KMS-11 (cell line): ENCODE measurements at regions not wholly inside any gene's neighbourhood (a gene's known extent, or its start where the extent isn't known, plus 50 kb on each side); places are given as distances from the start of the nearest gene placed in this dataset.
A peak's percentile ranks its signal among the peaks of the same experiment; 100 is the strongest.

ENCODE experiments used
- H2AFZ ChIP-seq: fragments of 200-600 bp; sonication (generic); 2 replicates; pipeline ENCODE4 v1.6.1; 2016; ENCODE audit warnings: antibody characterized with exemption, mixed run types, low read depth
- H3K27ac ChIP-seq: fragments of 200-600 bp; sonication (generic); 2 replicates; pipeline ENCODE4 v1.6.1; 2016; ENCODE audit warnings: mild to moderate bottlenecking, mixed run types
- H3K27me3 ChIP-seq: fragments of 200-600 bp; sonication (generic); 2 replicates; pipeline ENCODE4 v1.6.1; 2017; ENCODE audit warnings: mild to moderate bottlenecking, low read depth, mixed run types, moderate library complexity; ENCODE audit not compliant: insufficient read depth
- H3K36me3 ChIP-seq: fragments of 200-600 bp; sonication (generic); 2 replicates; pipeline ENCODE4 v1.6.1; 2017; ENCODE audit warnings: mild to moderate bottlenecking, mixed run types; ENCODE audit not compliant: insufficient read depth
- H3K4me1 ChIP-seq: fragments of 200-600 bp; sonication (generic); 2 replicates; pipeline ENCODE4 v1.6.1; 2016; ENCODE audit warnings: mild to moderate bottlenecking, low read depth, mixed run types; ENCODE audit not compliant: poor library complexity, severe bottlenecking
- H3K4me2 ChIP-seq: fragments of 200-600 bp; sonication (generic); 2 replicates; pipeline ENCODE4 v1.7.0; 2016; ENCODE audit warnings: mild to moderate bottlenecking, mixed run types
- H3K4me3 ChIP-seq: fragments of 200-600 bp; sonication (generic); IDR thresholded peaks from 2 replicates; pipeline ENCODE4 v1.6.1; 2017; ENCODE audit warnings: low read depth, low read length, mixed read lengths; ENCODE audit not compliant: insufficient read depth
- H3K79me2 ChIP-seq: fragments of 200-600 bp; sonication (generic); 2 replicates; pipeline ENCODE4 v1.6.1; 2016; ENCODE audit warnings: low read depth, mixed run types; ENCODE audit not compliant: insufficient read depth
- H3K9ac ChIP-seq: fragments of 200-600 bp; sonication (generic); 2 replicates; pipeline ENCODE4 v1.6.1; 2016; ENCODE audit warnings: mild to moderate bottlenecking, mixed run types
- H4K20me1 ChIP-seq: fragments of 200-600 bp; sonication (generic); 2 replicates; pipeline ENCODE4 v1.6.1; 2016; ENCODE audit warnings: mild to moderate bottlenecking, mixed run types; ENCODE audit not compliant: insufficient read depth
- TF ChIP-seq, protein P1 (sequence below): fragments of 200-600 bp; sonication (generic); conservative IDR thresholded peaks from 2 replicates; pipeline ENCODE4 v1.6.1; 2017; ENCODE audit warnings: low read depth, mild to moderate bottlenecking, antibody characterized with exemption, low read length, moderate library complexity, mixed read lengths

GRCh38 chr3:178440043-178440442 is 96.2 kb upstream of the KCNMB2 start:
- Histone ChIP-seq H3K27ac (no peak overlapping the region), H3K9ac (no peak overlapping the region), H3K27me3 (no peaks in the 10 kb centered on the region), H3K79me2 (no peaks in the 10 kb centered on the region), H3K36me3 (no peaks in the 10 kb centered on the region), H3K4me1 (peaks cover 47% of the 10 kb centered on the region), H3K4me2 (no peak overlapping the region), H2AFZ (no peak overlapping the region), H3K4me3 (no peak overlapping the region), H4K20me1 (no peaks in the 10 kb centered on the region)
- TF ChIP-seq, protein P1, sequence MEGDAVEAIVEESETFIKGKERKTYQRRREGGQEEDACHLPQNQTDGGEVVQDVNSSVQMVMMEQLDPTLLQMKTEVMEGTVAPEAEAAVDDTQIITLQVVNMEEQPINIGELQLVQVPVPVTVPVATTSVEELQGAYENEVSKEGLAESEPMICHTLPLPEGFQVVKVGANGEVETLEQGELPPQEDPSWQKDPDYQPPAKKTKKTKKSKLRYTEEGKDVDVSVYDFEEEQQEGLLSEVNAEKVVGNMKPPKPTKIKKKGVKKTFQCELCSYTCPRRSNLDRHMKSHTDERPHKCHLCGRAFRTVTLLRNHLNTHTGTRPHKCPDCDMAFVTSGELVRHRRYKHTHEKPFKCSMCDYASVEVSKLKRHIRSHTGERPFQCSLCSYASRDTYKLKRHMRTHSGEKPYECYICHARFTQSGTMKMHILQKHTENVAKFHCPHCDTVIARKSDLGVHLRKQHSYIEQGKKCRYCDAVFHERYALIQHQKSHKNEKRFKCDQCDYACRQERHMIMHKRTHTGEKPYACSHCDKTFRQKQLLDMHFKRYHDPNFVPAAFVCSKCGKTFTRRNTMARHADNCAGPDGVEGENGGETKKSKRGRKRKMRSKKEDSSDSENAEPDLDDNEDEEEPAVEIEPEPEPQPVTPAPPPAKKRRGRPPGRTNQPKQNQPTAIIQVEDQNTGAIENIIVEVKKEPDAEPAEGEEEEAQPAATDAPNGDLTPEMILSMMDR: no peak

DNA sequence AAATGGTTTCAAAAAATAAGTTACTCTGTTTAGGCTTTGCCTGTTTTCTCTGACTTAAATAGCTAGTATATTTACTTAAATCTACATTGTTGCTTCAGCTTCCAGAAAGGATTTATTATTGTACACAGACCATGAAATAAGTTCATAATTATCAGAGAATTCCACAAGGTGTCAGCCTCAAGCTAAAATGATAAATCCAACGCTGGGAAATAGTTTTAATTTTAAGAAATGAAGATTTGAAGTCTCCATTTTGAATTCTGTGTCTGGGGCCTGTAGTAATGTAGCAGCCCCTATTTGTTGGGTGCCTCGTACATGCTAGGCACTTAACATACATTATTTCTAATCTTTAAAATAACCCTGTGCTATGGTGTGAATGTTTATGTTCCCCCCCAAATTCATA is 92.6 kb upstream of the KCNMB2 start:
- H4K20me1 ChIP-seq: no peaks in the 10 kb centered on the region
- no peak overlapping the region for H3K9ac ChIP-seq
- TF ChIP-seq, protein P1: no peak
- H3K4me3 ChIP-seq: no peak overlapping the region
- H3K27me3 ChIP-seq: no peaks in the 10 kb centered on the region
- no peak overlapping the region for H3K27ac ChIP-seq
- H3K4me1 ChIP-seq: peaks cover 17% of the 10 kb centered on the region
- H3K4me2 ChIP-seq: no peak overlapping the region
- H3K79me2 ChIP-seq: no peaks in the 10 kb centered on the region
- H3K36me3 ChIP-seq: no peaks in the 10 kb centered on the region
- H2AFZ ChIP-seq: peak overlapping the region; percentile 16; the same call in 1 of the 2 replicates

- H3K4me1 ChIP-seq: peaks cover 7% of the 10 kb centered on the region
- no peak overlapping the region for H3K27ac ChIP-seq
- H2AFZ ChIP-seq: no peak overlapping the region
- no peak overlapping the region for H3K4me2 ChIP-seq
- H3K9ac ChIP-seq: no peak overlapping the region
- H3K36me3 ChIP-seq: no peaks in the 10 kb centered on the region
- no peak overlapping the region for H3K4me3 ChIP-seq
- no peaks in the 10 kb centered on the region for H3K79me2 ChIP-seq
- no peaks in the 10 kb centered on the region for H4K20me1 ChIP-seq
- TF ChIP-seq, protein P1: no peak
- H3K27me3 ChIP-seq: no peaks in the 10 kb centered on the region
These were observed 91.1 kb upstream of the KCNMB2 start for GRCh38 chr3:178445139-178445538.

DNA sequence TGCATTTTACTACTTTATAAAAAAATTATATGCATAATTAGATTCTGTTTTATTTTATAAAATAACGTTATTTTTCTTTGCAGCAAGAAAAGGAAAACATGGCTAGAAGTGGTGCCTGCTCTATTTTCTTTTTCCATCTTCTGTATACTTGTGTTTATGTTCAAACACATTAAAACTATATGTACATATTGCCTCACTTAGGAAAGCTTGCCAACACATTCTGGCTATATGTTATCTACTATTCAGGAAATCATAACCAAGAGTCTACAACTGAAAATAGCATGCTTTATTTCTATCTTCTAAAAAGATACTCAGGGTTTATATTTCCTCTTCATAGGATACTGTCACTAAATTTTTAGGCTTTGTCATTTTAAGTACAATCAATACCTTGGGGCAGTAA is 90.2 kb upstream of the KCNMB2 start:
- H4K20me1 ChIP-seq: no peaks in the 10 kb centered on the region
- TF ChIP-seq, protein P1: no peak
- no peak overlapping the region for H3K9ac ChIP-seq
- no peaks in the 10 kb centered on the region for H3K36me3 ChIP-seq
- H3K4me2 ChIP-seq: no peak overlapping the region
- no peaks in the 10 kb centered on the region for H3K27me3 ChIP-seq
- H3K4me1 ChIP-seq: peaks cover 7% of the 10 kb centered on the region
- H3K4me3 ChIP-seq: no peak overlapping the region
- no peak overlapping the region for H2AFZ ChIP-seq
- H3K27ac ChIP-seq: no peak overlapping the region
- H3K79me2 ChIP-seq: no peaks in the 10 kb centered on the region
